A549 (cell line): ENCODE measurements at regions not wholly inside any gene's neighbourhood (a gene's known extent, or its start where the extent isn't known, plus 50 kb on each side); places are given as distances from the start of the nearest gene placed in this dataset.

Experiments used
- ATAC-seq, 2 experiments: fragments of 200-7000 bp in 1 of 2; fragments of >200 bp in 1 of 2; cut with Nextera tagmentation in 1 of 2; cut with Tn5 transposase in 1 of 2; 3 replicates each; pipeline versions ENCODE4 v1.8.0 to v1.9.1; 2018 to 2020; ENCODE audit warnings: mild to moderate bottlenecking in 1 of 2, moderate library complexity in 1 of 2
- CTCF ChIA-PET: fragments of 300-600 bp; sonication (Branson Sonifier 250); formaldehyde crosslinking; extraction: SDS; loops from one replicate; lab custom pipeline; 2021; ENCODE audit warnings: antibody characterized with exemption, inconsistent platforms; lab: Yijun Ruan, JAX
- POLR2A ChIA-PET: fragments of 350-600 bp; formaldehyde crosslinking; extraction: SDS; loops from one replicate; lab custom pipeline; 2021; ENCODE audit warnings: antibody characterized with exemption, inconsistent platforms; lab: Yijun Ruan, JAX
- DNase-seq, 2 experiments: peaks; one replicate each; pipeline versions ENCODE4 v3.0.0 to v3.0.0-alpha.2; 2011 to 2016; ENCODE audit warnings: low read depth in 1 of 2, low spot score in 1 of 2
- FAIRE-seq: peaks from 2 replicates; lab custom pipeline; 2011; peaks lifted over from hg19 to GRCh38; lab: Jason Lieb, UNC
- H3K27ac ChIP-seq, 2 experiments: fragments of >200 bp; sonication (Bioruptor Twin); formaldehyde crosslinking; 3 replicates each; pipeline ENCODE4 v1.5.1; 2016 to 2017
- H3K4me1 ChIP-seq: fragments of >200 bp; sonication (Bioruptor Twin); formaldehyde crosslinking; 3 replicates; pipeline ENCODE4 v1.6.1; 2016
- H3K4me2 ChIP-seq: fragments of >200 bp; sonication (Bioruptor Twin); formaldehyde crosslinking; 3 replicates; pipeline ENCODE4 v1.6.1; 2016
- H3K4me3 ChIP-seq: fragments of >200 bp; sonication (Bioruptor Twin); formaldehyde crosslinking; 3 replicates; pipeline ENCODE4 v1.5.1; 2016
- H3K9me3 ChIP-seq: fragments of >200 bp; sonication (Bioruptor Twin); formaldehyde crosslinking; 3 replicates; pipeline ENCODE4 v1.6.1; 2016
- CBX2 ChIP-seq: fragments of 200-600 bp; sonication (generic); IDR thresholded peaks from 2 replicates; pipeline ENCODE4 v1.6.1; 2016; ENCODE audit warnings: low read depth, mild to moderate bottlenecking, borderline replicate concordance
- CEBPB ChIP-seq, 2 experiments: fragments of >200 bp in 1 of 2; sonication (Bioruptor Twin) in 1 of 2; formaldehyde crosslinking in 1 of 2; IDR thresholded peaks; 2 replicates each; pipeline ENCODE4 v1.6.1; 2012 to 2016
- ESRRA ChIP-seq: fragments of 150-350 bp; IDR thresholded peaks from 2 replicates; pipeline ENCODE4 v1.6.1; 2014; ENCODE audit warnings: mild to moderate bottlenecking, low read length, borderline replicate concordance
- FOSB ChIP-seq: fragments of 250-450 bp; sonication (Bioruptor Pico); IDR thresholded peaks from 2 replicates; pipeline ENCODE4 v1.5.0; 2020; ENCODE audit warnings: mild to moderate bottlenecking, moderate library complexity
- FOSL2 ChIP-seq, 2 experiments: fragments of 450-650 bp in 1 of 2; fragments of >200 bp in 1 of 2; sonication (Bioruptor Twin) in 1 of 2; formaldehyde crosslinking; IDR thresholded peaks; 2 replicates each; pipeline versions ENCODE4 v1.5.0 to v1.6.1; 2016 to 2020; ENCODE audit warnings: mild to moderate bottlenecking in 1 of 2, moderate library complexity in 1 of 2
- HEYL ChIP-seq: fragments of 250-450 bp; sonication (Bioruptor Pico); IDR thresholded peaks from 2 replicates; pipeline ENCODE4 v1.8.0; 2021; ENCODE audit warnings: mild to moderate bottlenecking, moderate library complexity
- HOXB5 ChIP-seq: fragments of 250-450 bp; sonication (Bioruptor Pico); IDR thresholded peaks from 2 replicates; pipeline ENCODE4 v1.5.0; 2020; ENCODE audit warnings: mild to moderate bottlenecking, moderate library complexity
- JUN ChIP-seq, 2 experiments: fragments of >200 bp; sonication (Bioruptor Twin); formaldehyde crosslinking; IDR thresholded peaks; 2 replicates in 1 of 2; 3 replicates in 1 of 2; pipeline ENCODE4 v1.6.1; 2016 to 2017
- JUNB ChIP-seq: fragments of >200 bp; sonication (Bioruptor Twin); formaldehyde crosslinking; IDR thresholded peaks from 2 replicates; pipeline ENCODE4 v1.6.1; 2016
- MAFK ChIP-seq: fragments of 450-650 bp; IDR thresholded peaks from 2 replicates; pipeline ENCODE4 v1.6.1; 2014; ENCODE audit not compliant: partially characterized antibody
- NFE2L2 ChIP-seq: fragments of 150-350 bp; conservative IDR thresholded peaks from 2 replicates; pipeline ENCODE4 v1.6.1; 2014; ENCODE audit warnings: low read length
- PHF8 ChIP-seq: fragments of 200-600 bp; sonication (generic); IDR thresholded peaks from 2 replicates; pipeline ENCODE4 v1.6.1; 2016; ENCODE audit warnings: low read depth, mild to moderate bottlenecking, antibody characterized with exemption, moderate library complexity, borderline replicate concordance
- RAD21 ChIP-seq, 2 experiments: fragments of >200 bp in 1 of 2; sonication (Bioruptor Twin) in 1 of 2; formaldehyde crosslinking in 1 of 2; IDR thresholded peaks in 1 of 2; conservative IDR thresholded peaks in 1 of 2; 2 replicates in 1 of 2; 3 replicates in 1 of 2; pipeline ENCODE4 v1.6.1; 2012 to 2018; ENCODE audit warnings: inconsistent platforms in 1 of 2
- TFCP2L1 ChIP-seq: fragments of 250-450 bp; sonication (Bioruptor Pico); IDR thresholded peaks from 2 replicates; pipeline ENCODE4 v1.5.0; 2021; ENCODE audit warnings: mild to moderate bottlenecking
- TP53 ChIP-seq: fragments of 250-450 bp; sonication (Bioruptor Pico); IDR thresholded peaks from 2 replicates; pipeline ENCODE4 v1.5.0; 2021; ENCODE audit warnings: mild to moderate bottlenecking, moderate library complexity
- ZSCAN20 ChIP-seq: fragments of 250-450 bp; sonication (Bioruptor Pico); IDR thresholded peaks from 2 replicates; pipeline ENCODE4 v1.8.0; 2022; ENCODE audit warnings: mild to moderate bottlenecking, moderate library complexity
- WGBS: methylation state at CpG from one replicate; pipeline ENCODE4 v1.1.6; 2017; ENCODE audit errors: missing lambda C conversion rate; 5-methylcytosine and 5-hydroxymethylcytosine counted together
- TF ChIP-seq, protein P1 (sequence below): fragments of 200-600 bp; sonication (generic); IDR thresholded peaks from 2 replicates; pipeline ENCODE4 v1.6.1; 2016; ENCODE audit warnings: antibody characterized with exemption, mild to moderate bottlenecking, moderate library complexity
- TF ChIP-seq, protein P2 (sequence below): IDR thresholded peaks from 2 replicates; pipeline ENCODE4 v1.6.1; 2012
- TF ChIP-seq, protein P3 (sequence below): fragments of >200 bp; sonication (Bioruptor Twin); formaldehyde crosslinking; IDR thresholded peaks from 2 replicates; pipeline ENCODE4 v1.6.1; 2016
- TF ChIP-seq, protein P4 (sequence below): fragments of >200 bp; sonication (Bioruptor Twin); formaldehyde crosslinking; IDR thresholded peaks from 3 replicates; pipeline ENCODE4 v1.6.1; 2016
- TF ChIP-seq, protein P5 (sequence below): IDR thresholded peaks from 2 replicates; pipeline ENCODE4 v1.6.1; 2012

DNA sequence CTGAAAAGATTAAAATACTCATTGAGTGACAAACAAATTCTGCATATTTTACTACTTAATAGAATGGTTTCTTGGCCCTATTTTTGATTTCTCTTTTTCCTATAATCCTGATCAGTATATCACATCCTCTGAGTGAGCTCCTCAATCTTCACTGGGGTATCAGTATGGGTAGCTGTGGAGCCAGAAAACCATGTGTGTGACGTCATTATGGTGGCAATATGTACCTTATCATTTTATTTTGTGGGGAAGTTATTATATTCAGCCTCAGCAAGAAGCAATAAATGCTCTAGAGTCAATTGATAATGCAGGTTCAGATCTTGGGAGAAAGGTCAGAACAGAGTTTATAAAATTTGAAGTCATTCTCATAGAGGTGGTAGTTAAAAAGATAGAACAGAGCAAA, 1135.7 kb upstream of the CADM2 start:
- DNase-seq (no peak), ATAC-seq (no peak), FAIRE-seq (no peak)
- Histone ChIP-seq H3K4me3 (no peak overlapping the region), H3K4me1 (no peaks in the 10 kb centered on the region), H3K27ac (no peak overlapping the region), H3K4me2 (no peak overlapping the region), H3K9me3 (no peaks in the 10 kb centered on the region)
- WGBS = 0% methylated on average over 1 of the region's 1 CpG
- POLR2A ChIA-PET = no interaction called here
- TF ChIP-seq HOXB5 (CRISPR knock-in tag) = no peak
- CTCF ChIA-PET = no interaction called here

DNA sequence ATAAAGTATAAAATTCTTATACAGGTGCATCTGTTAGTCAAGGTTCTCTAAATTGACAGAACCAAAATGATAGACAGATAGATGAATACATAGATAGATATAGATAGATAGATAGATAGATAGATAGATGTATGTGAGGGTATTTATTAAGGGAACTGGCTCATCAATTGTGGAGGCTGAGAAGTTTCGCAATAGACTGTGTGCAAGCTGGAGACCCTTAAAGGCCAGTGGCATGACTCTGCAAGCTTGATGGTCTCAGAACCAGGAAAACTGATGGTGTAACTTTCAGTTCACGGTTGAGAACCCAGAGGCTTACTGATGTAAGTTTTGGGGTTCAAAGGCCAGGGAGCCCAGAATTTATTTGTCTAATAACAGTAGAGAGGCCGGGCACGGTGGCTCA, 1123.7 kb upstream of the CADM2 start:
- DNase-seq (no peak), FAIRE-seq (no peak), ATAC-seq (no peak)
- TF ChIP-seq FOSL2 (IDR thresholded peaks at IDR 0.05) (no peak), FOSL2 (CRISPR knock-in tag; IDR thresholded peaks at IDR 0.05) (no peak), CEBPB (IDR thresholded peaks at IDR 0.05) (peak; percentile 66 to 75; a peak in 3 of 4 replicates)
- no peak overlapping the region for H3K4me3 ChIP-seq
- WGBS = 52% methylated on average over 4 of the region's 4 CpGs
- CTCF ChIA-PET = no interaction called here
- no peaks in the 10 kb centered on the region for H3K4me1 ChIP-seq
- no peaks in the 10 kb centered on the region for H3K9me3 ChIP-seq
- POLR2A ChIA-PET = no interaction called here
- no peak overlapping the region for H3K4me2 ChIP-seq
- H3K27ac ChIP-seq = no peak overlapping the region

DNA sequence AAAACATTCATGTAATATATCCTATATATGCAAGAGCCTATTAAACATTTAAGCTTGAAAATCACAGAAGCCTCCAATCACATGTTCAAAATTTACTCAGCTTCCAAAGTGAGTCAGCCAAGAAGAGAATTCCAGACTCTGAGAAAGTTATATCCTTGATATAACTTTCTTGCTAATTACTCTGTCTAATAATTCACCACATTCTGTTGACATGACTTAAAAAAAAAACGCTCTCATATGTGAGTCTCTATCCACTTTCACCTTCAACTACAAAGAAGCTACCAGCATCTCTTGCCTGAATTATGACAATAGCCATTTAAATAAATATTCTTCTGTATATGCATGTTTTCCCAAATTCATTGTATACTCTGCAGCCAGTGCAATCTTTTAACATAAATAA, 1116.3 kb upstream of the CADM2 start:
- Histone ChIP-seq H3K27ac (no peak overlapping the region), H3K9me3 (peaks cover 1% of the 10 kb centered on the region; the same call in 1 of the 3 replicates), H3K4me1 (no peaks in the 10 kb centered on the region), H3K4me3 (no peak overlapping the region), H3K4me2 (no peak overlapping the region)
- TF ChIP-seq MAFK = no peak
- CTCF ChIA-PET = interaction anchor here (0.6 kb wide), 1 partner anchor 811 kb away, joined by 3 read pairs; no protein-coding TSS in a partner anchor
- WGBS = 5% methylated on average over 1 of the region's 1 CpG
- POLR2A ChIA-PET = no interaction called here
- ATAC-seq (no peak), FAIRE-seq (no peak), DNase-seq (no peak)

DNA sequence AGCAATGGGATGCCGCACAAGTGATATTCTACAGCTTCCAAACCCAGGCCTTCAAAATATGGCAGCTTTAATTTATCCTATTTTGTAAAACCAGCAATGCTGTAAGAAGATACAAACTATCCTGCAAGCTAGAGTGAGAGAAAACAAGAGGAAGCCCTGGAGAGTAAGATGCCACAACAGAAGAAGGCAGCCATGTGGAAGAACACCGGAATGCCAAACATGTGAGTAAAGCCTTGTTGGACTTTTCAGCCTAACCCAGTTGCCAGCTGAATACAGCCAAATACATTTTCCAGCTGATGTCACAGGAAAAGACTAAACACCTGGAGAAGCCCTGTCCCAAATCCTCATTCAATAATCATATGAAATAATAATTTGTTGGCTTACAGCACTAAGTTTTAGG, 1115.1 kb upstream of the CADM2 start:
- no peak for DNase-seq
- CTCF ChIA-PET = no interaction called here
- TF ChIP-seq JUNB = no peak
- no peak for TF ChIP-seq ESRRA
- no peak for TF ChIP-seq NFE2L2
- TF ChIP-seq, protein P1, sequence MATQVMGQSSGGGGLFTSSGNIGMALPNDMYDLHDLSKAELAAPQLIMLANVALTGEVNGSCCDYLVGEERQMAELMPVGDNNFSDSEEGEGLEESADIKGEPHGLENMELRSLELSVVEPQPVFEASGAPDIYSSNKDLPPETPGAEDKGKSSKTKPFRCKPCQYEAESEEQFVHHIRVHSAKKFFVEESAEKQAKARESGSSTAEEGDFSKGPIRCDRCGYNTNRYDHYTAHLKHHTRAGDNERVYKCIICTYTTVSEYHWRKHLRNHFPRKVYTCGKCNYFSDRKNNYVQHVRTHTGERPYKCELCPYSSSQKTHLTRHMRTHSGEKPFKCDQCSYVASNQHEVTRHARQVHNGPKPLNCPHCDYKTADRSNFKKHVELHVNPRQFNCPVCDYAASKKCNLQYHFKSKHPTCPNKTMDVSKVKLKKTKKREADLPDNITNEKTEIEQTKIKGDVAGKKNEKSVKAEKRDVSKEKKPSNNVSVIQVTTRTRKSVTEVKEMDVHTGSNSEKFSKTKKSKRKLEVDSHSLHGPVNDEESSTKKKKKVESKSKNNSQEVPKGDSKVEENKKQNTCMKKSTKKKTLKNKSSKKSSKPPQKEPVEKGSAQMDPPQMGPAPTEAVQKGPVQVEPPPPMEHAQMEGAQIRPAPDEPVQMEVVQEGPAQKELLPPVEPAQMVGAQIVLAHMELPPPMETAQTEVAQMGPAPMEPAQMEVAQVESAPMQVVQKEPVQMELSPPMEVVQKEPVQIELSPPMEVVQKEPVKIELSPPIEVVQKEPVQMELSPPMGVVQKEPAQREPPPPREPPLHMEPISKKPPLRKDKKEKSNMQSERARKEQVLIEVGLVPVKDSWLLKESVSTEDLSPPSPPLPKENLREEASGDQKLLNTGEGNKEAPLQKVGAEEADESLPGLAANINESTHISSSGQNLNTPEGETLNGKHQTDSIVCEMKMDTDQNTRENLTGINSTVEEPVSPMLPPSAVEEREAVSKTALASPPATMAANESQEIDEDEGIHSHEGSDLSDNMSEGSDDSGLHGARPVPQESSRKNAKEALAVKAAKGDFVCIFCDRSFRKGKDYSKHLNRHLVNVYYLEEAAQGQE = no peak
- WGBS = 9% methylated on average over 2 of the region's 2 CpGs
- POLR2A ChIA-PET = no interaction called here
- Histone ChIP-seq H3K4me1 (no peaks in the 10 kb centered on the region), H3K27ac (no peak overlapping the region), H3K4me3 (no peak overlapping the region), H3K4me2 (no peak overlapping the region), H3K9me3 (peaks cover 3% of the 10 kb centered on the region; the same call in 1 of the 3 replicates)
- no peak for FAIRE-seq
- no peak for ATAC-seq

DNA sequence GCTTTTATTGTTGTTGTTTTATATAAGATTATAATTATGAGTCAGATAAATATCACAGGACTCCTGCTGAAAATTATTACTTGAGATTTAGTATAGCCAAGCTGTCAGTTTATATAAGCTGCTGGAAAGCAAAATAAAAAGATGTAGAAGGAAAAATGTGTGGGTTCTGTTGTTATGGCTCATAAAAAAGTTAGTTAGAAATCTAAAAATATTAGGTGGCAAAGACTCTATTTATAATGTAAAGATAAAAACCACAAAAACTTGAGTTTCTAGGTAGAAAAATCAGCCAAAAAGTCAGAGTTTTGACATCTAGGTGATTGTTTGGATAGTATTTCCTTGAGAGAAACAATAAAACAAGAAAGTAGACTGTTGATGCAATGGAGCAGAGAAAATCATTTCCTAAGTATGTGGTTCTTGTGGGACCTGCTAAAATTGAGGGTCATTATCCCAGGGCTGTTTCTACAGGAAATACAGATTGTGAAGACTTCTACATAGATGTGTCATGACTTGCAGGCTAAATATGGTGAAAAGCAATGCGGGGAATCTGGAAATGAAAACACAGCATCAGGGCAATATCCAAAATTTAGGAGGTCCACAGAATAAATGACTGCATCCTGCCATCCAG, 1109.6 kb upstream of the CADM2 start:
- Histone ChIP-seq H3K4me1 (no peaks in the 10 kb centered on the region), H3K9me3 (peaks cover 3% of the 10 kb centered on the region; the same call in 1 of the 3 replicates), H3K27ac (no peak overlapping the region), H3K4me2 (no peak overlapping the region), H3K4me3 (no peak overlapping the region)
- POLR2A ChIA-PET = no interaction called here
- CTCF ChIA-PET = no interaction called here
- 15% methylated on average over 1 of the region's 1 CpG for WGBS
- FAIRE-seq = no peak
- ATAC-seq = no peak
- DNase-seq = no peak
- TF ChIP-seq JUN (IDR thresholded peaks at IDR 0.05) = no peak
- no peak for TF ChIP-seq MAFK
- no peak for TF ChIP-seq CEBPB (IDR thresholded peaks at IDR 0.05)
- no peak for TF ChIP-seq ZSCAN20 (CRISPR knock-in tag)
- TF ChIP-seq PHF8 = no peak
- TF ChIP-seq, protein P2, sequence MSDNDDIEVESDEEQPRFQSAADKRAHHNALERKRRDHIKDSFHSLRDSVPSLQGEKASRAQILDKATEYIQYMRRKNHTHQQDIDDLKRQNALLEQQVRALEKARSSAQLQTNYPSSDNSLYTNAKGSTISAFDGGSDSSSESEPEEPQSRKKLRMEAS = no peak
- no peak for TF ChIP-seq HEYL
- TF ChIP-seq CBX2 = no peak
- TF ChIP-seq, protein P3, sequence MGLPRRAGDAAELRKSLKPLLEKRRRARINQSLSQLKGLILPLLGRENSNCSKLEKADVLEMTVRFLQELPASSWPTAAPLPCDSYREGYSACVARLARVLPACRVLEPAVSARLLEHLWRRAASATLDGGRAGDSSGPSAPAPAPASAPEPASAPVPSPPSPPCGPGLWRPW = no peak
- no peak for TF ChIP-seq FOSB (CRISPR knock-in tag)
- TF ChIP-seq RAD21 (conservative IDR thresholded peaks at IDR 0.05 in 1 of 2, IDR thresholded peaks at IDR 0.05 in 1 of 2) = no peak
- TF ChIP-seq, protein P4, sequence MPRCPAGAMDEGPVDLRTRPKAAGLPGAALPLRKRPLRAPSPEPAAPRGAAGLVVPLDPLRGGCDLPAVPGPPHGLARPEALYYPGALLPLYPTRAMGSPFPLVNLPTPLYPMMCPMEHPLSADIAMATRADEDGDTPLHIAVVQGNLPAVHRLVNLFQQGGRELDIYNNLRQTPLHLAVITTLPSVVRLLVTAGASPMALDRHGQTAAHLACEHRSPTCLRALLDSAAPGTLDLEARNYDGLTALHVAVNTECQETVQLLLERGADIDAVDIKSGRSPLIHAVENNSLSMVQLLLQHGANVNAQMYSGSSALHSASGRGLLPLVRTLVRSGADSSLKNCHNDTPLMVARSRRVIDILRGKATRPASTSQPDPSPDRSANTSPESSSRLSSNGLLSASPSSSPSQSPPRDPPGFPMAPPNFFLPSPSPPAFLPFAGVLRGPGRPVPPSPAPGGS = no peak
- no peak for TF ChIP-seq TFCP2L1 (CRISPR knock-in tag)
- TF ChIP-seq TP53 (CRISPR knock-in tag) = no peak
- TF ChIP-seq, protein P5, sequence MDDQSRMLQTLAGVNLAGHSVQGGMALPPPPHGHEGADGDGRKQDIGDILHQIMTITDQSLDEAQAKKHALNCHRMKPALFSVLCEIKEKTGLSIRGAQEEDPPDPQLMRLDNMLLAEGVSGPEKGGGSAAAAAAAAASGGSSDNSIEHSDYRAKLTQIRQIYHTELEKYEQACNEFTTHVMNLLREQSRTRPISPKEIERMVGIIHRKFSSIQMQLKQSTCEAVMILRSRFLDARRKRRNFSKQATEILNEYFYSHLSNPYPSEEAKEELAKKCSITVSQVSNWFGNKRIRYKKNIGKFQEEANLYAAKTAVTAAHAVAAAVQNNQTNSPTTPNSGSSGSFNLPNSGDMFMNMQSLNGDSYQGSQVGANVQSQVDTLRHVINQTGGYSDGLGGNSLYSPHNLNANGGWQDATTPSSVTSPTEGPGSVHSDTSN = no peak
